IMR-90 (cell line): ENCODE measurements at regions not wholly inside any gene's neighbourhood (a gene's known extent, or its start where the extent isn't known, plus 50 kb on each side); places are given as distances from the start of the nearest gene placed in this dataset.
A peak's percentile ranks its signal among the peaks of the same experiment; 100 is the strongest.

Experiments
- ATAC-seq: fragments of 200-7000 bp; cut with Tn5 transposase; 2 replicates; pipeline ENCODE4 v1.9.1; 2020; ENCODE audit warnings: low read depth, mild to moderate bottlenecking, moderate library complexity
- BruUV-seq: library from RNA; stranded (reverse); fragments of 400-500 nt; replicated peaks from 2 replicates; lab custom pipeline; 2021; lab: Mats Ljungman, UMichigan
- CTCF ChIA-PET: fragments of 300-600 bp; formaldehyde crosslinking; extraction: SDS; loops from one replicate; lab custom pipeline; 2021; ENCODE audit warnings: antibody characterized with exemption; lab: Yijun Ruan, JAX
- POLR2A ChIA-PET: fragments of 300-600 bp; sonication (Branson Sonifier 250); formaldehyde crosslinking; loops from one replicate; lab custom pipeline; 2022; ENCODE audit warnings: antibody characterized with exemption; ENCODE audit not compliant: unreplicated experiment; lab: Charles Lee
- DNase-seq: peaks from one replicate; pipeline ENCODE4 v3.0.0; 2013
- H2AFZ ChIP-seq: replicated peaks from 2 replicates; pipeline ENCODE3; 2013; ENCODE audit warnings: low read length, mild to moderate bottlenecking; ENCODE audit not compliant: poor library complexity
- H2AK5ac ChIP-seq: 2 replicates; pipeline ENCODE4 v1.6.1; 2013; ENCODE audit warnings: low read depth, low read length, inconsistent platforms
- H2AK9ac ChIP-seq: replicated peaks from 2 replicates; pipeline ENCODE3; 2013; ENCODE audit warnings: mild to moderate bottlenecking, low read depth, low read length, moderate library complexity; ENCODE audit not compliant: poor library complexity
- H2BK120ac ChIP-seq: 2 replicates; pipeline ENCODE4 v1.6.1; 2013; ENCODE audit warnings: low read depth, low read length, inconsistent platforms
- H2BK15ac ChIP-seq: 3 replicates; pipeline ENCODE4 v1.6.1; 2013; ENCODE audit warnings: low read depth, low read length, inconsistent platforms
- H2BK20ac ChIP-seq: 2 replicates; pipeline ENCODE4 v1.6.1; 2013; ENCODE audit warnings: low read depth, mild to moderate bottlenecking, inconsistent platforms, low read length, moderate library complexity
- H2BK5ac ChIP-seq: 2 replicates; pipeline ENCODE4 v1.6.1; 2013; ENCODE audit warnings: mild to moderate bottlenecking, low read depth, low read length, inconsistent platforms; ENCODE audit not compliant: poor library complexity, severe bottlenecking
- H3K14ac ChIP-seq: replicated peaks from 2 replicates; pipeline ENCODE4 v1.6.1; 2013; ENCODE audit warnings: low read depth, low read length, inconsistent platforms
- H3K18ac ChIP-seq: 2 replicates; pipeline ENCODE4 v1.6.1; 2013; ENCODE audit warnings: low read depth, low read length, control low read depth
- H3K23ac ChIP-seq: 2 replicates; pipeline ENCODE4 v1.6.1; 2013; ENCODE audit warnings: low read depth, low read length, inconsistent platforms
- H3K27ac ChIP-seq: 2 replicates; pipeline ENCODE4 v1.5.1; 2013; ENCODE audit warnings: mild to moderate bottlenecking, control low read depth, low read length; ENCODE audit not compliant: insufficient read depth
- H3K27me3 ChIP-seq: 2 replicates; pipeline ENCODE4 v1.6.1; 2013; ENCODE audit warnings: low read length; ENCODE audit not compliant: control insufficient read depth, insufficient read depth
- H3K36me3 ChIP-seq: 2 replicates; pipeline ENCODE4 v1.6.1; 2013; ENCODE audit warnings: low read length, mixed read lengths; ENCODE audit not compliant: control insufficient read depth, insufficient read depth
- H3K4ac ChIP-seq: 2 replicates; pipeline ENCODE4 v1.6.1; 2013; ENCODE audit warnings: low read depth, low read length, inconsistent platforms
- H3K4me1 ChIP-seq: 2 replicates; pipeline ENCODE4 v1.6.1; 2013; ENCODE audit warnings: low read length, mixed read lengths; ENCODE audit not compliant: control insufficient read depth, insufficient read depth
- H3K4me2 ChIP-seq: 2 replicates; pipeline ENCODE4 v1.6.1; 2013; ENCODE audit warnings: low read depth, mild to moderate bottlenecking, control low read depth, low read length, moderate library complexity
- H3K4me3 ChIP-seq: 2 replicates; pipeline ENCODE4 v1.5.1; 2013; ENCODE audit warnings: low read depth, mild to moderate bottlenecking, control low read depth, low read length, moderate library complexity; ENCODE audit not compliant: insufficient read depth
- H3K56ac ChIP-seq: 2 replicates; pipeline ENCODE4 v1.6.1; 2013; ENCODE audit warnings: low read length, inconsistent platforms; ENCODE audit not compliant: insufficient read depth; ENCODE audit errors: extremely low read depth
- H3K79me1 ChIP-seq, 2 experiments: 2 replicates each; pipeline ENCODE4 v1.6.1; 2013; ENCODE audit warnings: low read length in 2 of 2, inconsistent platforms in 1 of 2, low read depth in 1 of 2
- H3K9ac ChIP-seq: 2 replicates; pipeline ENCODE4 v1.6.1; 2013; ENCODE audit warnings: low read depth, low read length, control low read depth
- H3K9me1 ChIP-seq: 2 replicates; pipeline ENCODE4 v1.6.1; 2013; ENCODE audit warnings: low read length, inconsistent platforms; ENCODE audit not compliant: insufficient read depth
- H3K9me3 ChIP-seq: 2 replicates; pipeline ENCODE4 v1.6.1; 2013; ENCODE audit warnings: low read length; ENCODE audit not compliant: control insufficient read depth, insufficient read depth
- H4K20me1 ChIP-seq: 2 replicates; pipeline ENCODE4 v1.6.1; 2013; ENCODE audit warnings: low read length, inconsistent platforms; ENCODE audit not compliant: insufficient read depth
- H4K5ac ChIP-seq: 2 replicates; pipeline ENCODE4 v1.6.1; 2013; ENCODE audit warnings: mild to moderate bottlenecking, low read depth, low read length, control low read depth
- H4K8ac ChIP-seq, 2 experiments: 2 replicates each; pipeline ENCODE4 v1.6.1; 2013; ENCODE audit warnings: low read depth in 2 of 2, low read length in 2 of 2, control low read depth in 1 of 2, inconsistent platforms in 1 of 2
- H4K91ac ChIP-seq: 2 replicates; pipeline ENCODE4 v1.6.1; 2013; ENCODE audit warnings: low read depth, low read length, inconsistent platforms; ENCODE audit not compliant: insufficient read depth
- ELK1 ChIP-seq: fragments of 150-350 bp; IDR thresholded peaks from 2 replicates; pipeline ENCODE4 v1.6.1; 2016; ENCODE audit warnings: low read depth, mild to moderate bottlenecking, low read length, moderate library complexity, borderline replicate concordance
- MXI1 ChIP-seq: IDR thresholded peaks from 2 replicates; pipeline ENCODE4 v1.6.1; 2012; ENCODE audit warnings: low read depth, mild to moderate bottlenecking, low read length, moderate library complexity, borderline replicate concordance
- WGBS, 2 experiments: methylation state at CpG; one replicate each; pipeline versions ENCODE4 v1.1.5 to v1.1.7; 2013; ENCODE audit warnings: missing lambda C conversion rate in 2 of 2; ENCODE audit not compliant: insufficient read length in 1 of 2; ENCODE audit errors: extremely low coverage in 2 of 2; 5-methylcytosine and 5-hydroxymethylcytosine counted together
- dilution Hi-C: fragments of 300-500 bp; cut with HindIII; formaldehyde crosslinking; loops from one replicate; pipeline ENCODE4 v1.14.3; 2018; ENCODE audit warnings: low sequenced_read_pairs; ENCODE audit not compliant: unreplicated experiment
- in situ Hi-C: fragments of 300-500 bp; cut with MboI; formaldehyde crosslinking; loops from 3 replicates; pipeline ENCODE4 v1.14.3; 2019; ENCODE audit warnings: low sequenced_read_pairs, inconsistent platforms, mixed read lengths
- intact Hi-C: fragments of 100-400 bp; cut with micrococcal nuclease; formaldehyde crosslinking; loops from 2 replicates; pipeline ENCODE4 v1.10.0; 2022

DNA sequence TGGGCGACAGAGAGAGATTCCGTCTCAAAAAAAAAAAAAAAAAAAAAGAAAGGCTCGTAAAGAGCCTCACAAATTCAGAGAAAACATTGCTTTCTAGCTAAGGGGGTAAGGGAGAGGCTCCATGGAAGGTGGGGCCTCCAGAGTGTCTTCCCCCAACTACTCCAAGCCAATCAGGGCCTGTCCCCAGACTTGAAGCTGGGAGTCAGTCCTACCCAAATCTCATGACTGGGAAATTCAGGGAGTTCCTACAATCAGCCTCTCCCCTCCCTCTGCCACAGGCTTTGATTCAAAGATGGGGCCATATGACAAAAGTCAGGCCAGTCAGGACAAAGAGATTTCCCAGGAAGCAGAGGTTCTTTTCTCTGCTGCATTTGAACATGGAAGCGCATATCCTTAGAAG, 63.0 kb upstream of the NUP160 start:
- dilution Hi-C loops (no loop called here), in situ Hi-C loops (no loop called here), intact Hi-C loops (no loop called here)
- H2AK9ac ChIP-seq: no peak overlapping the region
- no peak overlapping the region for H2BK15ac ChIP-seq
- no peak overlapping the region for H4K91ac ChIP-seq
- H3K9ac ChIP-seq: no peak overlapping the region
- peak overlapping the region; percentile 40; the same call in 1 of the 2 replicates for H2BK120ac ChIP-seq
- DNase-seq (no peak), ATAC-seq (no peak)
- H3K4ac ChIP-seq: peak overlapping the region; percentile 16; the same call in 1 of the 2 replicates
- H4K5ac ChIP-seq: no peak overlapping the region
- H4K20me1 ChIP-seq: no peaks in the 10 kb centered on the region
- TF ChIP-seq MXI1 (no peak), ELK1 (no peak)
- H3K27ac ChIP-seq: no peak overlapping the region
- peak overlapping the region; percentile 63 for H2AFZ ChIP-seq
- H3K27me3 ChIP-seq: no peaks in the 10 kb centered on the region
- no peak overlapping the region for H3K18ac ChIP-seq
- no peak overlapping the region for H3K14ac ChIP-seq
- H3K4me1 ChIP-seq: peaks cover 2% of the 10 kb centered on the region; the same call in 1 of the 2 replicates
- no peak overlapping the region for H3K56ac ChIP-seq
- H2BK20ac ChIP-seq: no peak overlapping the region
- ChIA-PET POLR2A (no interaction called here), CTCF (no interaction called here)
- no TSS peak for BruUV-seq
- H4K8ac ChIP-seq: no peak overlapping the region
- H3K9me1 ChIP-seq: peaks cover 2% of the 10 kb centered on the region; the same call in 1 of the 2 replicates
- H3K23ac ChIP-seq: no peak overlapping the region
- 100% methylated on average over 1 of the region's 4 CpGs; no CpG with 5 or more reads in 1 of the 2 experiments for WGBS, 2 experiments
- no peak overlapping the region for H2BK5ac ChIP-seq
- no peaks in the 10 kb centered on the region for H3K36me3 ChIP-seq
- H3K79me1 ChIP-seq: no peaks in the 10 kb centered on the region
- no peaks in the 10 kb centered on the region for H3K9me3 ChIP-seq
- H3K4me2 ChIP-seq: no peak overlapping the region
- H3K4me3 ChIP-seq: no peak overlapping the region
- H2AK5ac ChIP-seq: peak overlapping the region; percentile 27; the same call in 1 of the 2 replicates
